ENCODE measurements at regions not wholly inside any gene's neighbourhood (a gene's known extent, or its start where the extent isn't known, plus 50 kb on each side); places are given as distances from the start of the nearest gene placed in this dataset.

GRCh38 chr10:78393094-78393493 is 359.4 kb downstream of the RPS24 start:
- ChIA-PET POLR2A (no interaction called here), CTCF (no interaction called here)
- DNase-seq (ENCODE audit: extremely low spot score): no peak
- TF ChIP-seq TARDBP (IDR thresholded peaks at IDR 0.05) (no peak), FOXM1 (IDR thresholded peaks at IDR 0.05; ENCODE audit: borderline replicate concordance) (no peak), NFRKB (IDR thresholded peaks at IDR 0.05) (no peak), SP1 (IDR thresholded peaks at IDR 0.05) (no peak), SUZ12 (IDR thresholded peaks at IDR 0.05) (no peak), LEF1 (IDR thresholded peaks at IDR 0.05; ENCODE audit: borderline replicate concordance) (no peak), BHLHE40 (IDR thresholded peaks at IDR 0.05; ENCODE audit: borderline replicate concordance) (no peak), CTBP1 (IDR thresholded peaks at IDR 0.05; ENCODE audit: borderline replicate concordance) (no peak)

GRCh38 chr10:78394047-78394446 is 360.4 kb downstream of the RPS24 start:
- TF ChIP-seq FOXA1 (IDR thresholded peaks at IDR 0.05) (no peak), SP1 (IDR thresholded peaks at IDR 0.05) (no peak), HDGF (IDR thresholded peaks at IDR 0.05; ENCODE audit: borderline replicate concordance) (no peak), ARNT (IDR thresholded peaks at IDR 0.05) (no peak), FOXM1 (IDR thresholded peaks at IDR 0.05; ENCODE audit: borderline replicate concordance) (no peak), TARDBP (IDR thresholded peaks at IDR 0.05) (no peak), ELF4 (IDR thresholded peaks at IDR 0.05) (no peak), NFRKB (IDR thresholded peaks at IDR 0.05) (no peak), CTBP1 (IDR thresholded peaks at IDR 0.05; ENCODE audit: borderline replicate concordance) (no peak), BHLHE40 (IDR thresholded peaks at IDR 0.05; ENCODE audit: borderline replicate concordance) (no peak), LEF1 (IDR thresholded peaks at IDR 0.05; ENCODE audit: borderline replicate concordance) (no peak), ZNF384 (IDR thresholded peaks at IDR 0.05) (no peak), SUZ12 (IDR thresholded peaks at IDR 0.05) (no peak), PKNOX1 (IDR thresholded peaks at IDR 0.05) (no peak), FOXK2 (IDR thresholded peaks at IDR 0.05) (no peak), L3MBTL2 (conservative IDR thresholded peaks at IDR 0.05) (no peak)
- CTCF ChIA-PET: no interaction called here
- POLR2A ChIA-PET: no interaction called here
- no peak for DNase-seq (ENCODE audit: extremely low spot score)

GRCh38 chr10:78395162-78395561 is 361.5 kb downstream of the RPS24 start:
- ChIA-PET CTCF (no interaction called here), POLR2A (no interaction called here)
- TF ChIP-seq BHLHE40 (IDR thresholded peaks at IDR 0.05; ENCODE audit: borderline replicate concordance): no peak
- TF ChIP-seq ZNF384 (IDR thresholded peaks at IDR 0.05): no peak
- no peak for TF ChIP-seq FOXM1 (IDR thresholded peaks at IDR 0.05; ENCODE audit: borderline replicate concordance)
- peak; percentile 78 for TF ChIP-seq ELF4 (IDR thresholded peaks at IDR 0.05)
- no peak for TF ChIP-seq SUZ12 (IDR thresholded peaks at IDR 0.05)
- TF ChIP-seq TARDBP (IDR thresholded peaks at IDR 0.05): no peak
- TF ChIP-seq HDGF (IDR thresholded peaks at IDR 0.05; ENCODE audit: borderline replicate concordance): no peak
- no peak for TF ChIP-seq LEF1 (IDR thresholded peaks at IDR 0.05; ENCODE audit: borderline replicate concordance)
- TF ChIP-seq PKNOX1 (IDR thresholded peaks at IDR 0.05): no peak
- no peak for DNase-seq (ENCODE audit: extremely low spot score)

GRCh38 chr10:78396754-78397153 is 363.1 kb downstream of the RPS24 start:
- POLR2A ChIA-PET: interaction anchor here (2.1 kb wide), 1 partner anchor 11 kb away, joined by 10 read pairs; no protein-coding TSS in a partner anchor
- DNase-seq (ENCODE audit: extremely low spot score): no peak
- CTCF ChIA-PET: interaction anchor here (0.5 kb wide), 1 partner anchor 350 kb away, joined by 4 read pairs; no protein-coding TSS in a partner anchor
- TF ChIP-seq FOXA1 (IDR thresholded peaks at IDR 0.05) (no peak), PKNOX1 (IDR thresholded peaks at IDR 0.05) (no peak), HDGF (IDR thresholded peaks at IDR 0.05; ENCODE audit: borderline replicate concordance) (no peak), BHLHE40 (IDR thresholded peaks at IDR 0.05; ENCODE audit: borderline replicate concordance) (no peak), SUZ12 (IDR thresholded peaks at IDR 0.05) (no peak), ARNT (IDR thresholded peaks at IDR 0.05) (no peak), ELF4 (IDR thresholded peaks at IDR 0.05) (no peak), FOXK2 (IDR thresholded peaks at IDR 0.05) (no peak), ZNF384 (IDR thresholded peaks at IDR 0.05) (no peak), L3MBTL2 (conservative IDR thresholded peaks at IDR 0.05) (no peak)

GRCh38 chr10:78397786-78398185 is 364.1 kb downstream of the RPS24 start:
- CTCF ChIA-PET: interaction anchor here (0.8 kb wide), 1 partner anchor 41 kb away, joined by 3 read pairs; no protein-coding TSS in a partner anchor
- POLR2A ChIA-PET: interaction anchor here (2.1 kb wide), 1 partner anchor 10 kb away, joined by 10 read pairs; no protein-coding TSS in a partner anchor

More at GRCh38 chr10:78397786-78398185, 364.1 kb downstream of the RPS24 start:
- TF ChIP-seq ARNT (IDR thresholded peaks at IDR 0.05) (no peak), TARDBP (IDR thresholded peaks at IDR 0.05) (no peak), FOXA1 (IDR thresholded peaks at IDR 0.05) (no peak), SUZ12 (IDR thresholded peaks at IDR 0.05) (no peak), ZNF384 (IDR thresholded peaks at IDR 0.05) (no peak), BHLHE40 (IDR thresholded peaks at IDR 0.05; ENCODE audit: borderline replicate concordance) (no peak), L3MBTL2 (conservative IDR thresholded peaks at IDR 0.05) (no peak), SP1 (IDR thresholded peaks at IDR 0.05) (no peak), FOXK2 (IDR thresholded peaks at IDR 0.05) (no peak), PKNOX1 (IDR thresholded peaks at IDR 0.05) (no peak), HDGF (IDR thresholded peaks at IDR 0.05; ENCODE audit: borderline replicate concordance) (no peak), LEF1 (IDR thresholded peaks at IDR 0.05; ENCODE audit: borderline replicate concordance) (no peak), ELF4 (IDR thresholded peaks at IDR 0.05) (no peak), CTBP1 (IDR thresholded peaks at IDR 0.05; ENCODE audit: borderline replicate concordance) (no peak), NFRKB (IDR thresholded peaks at IDR 0.05) (no peak), FOXM1 (IDR thresholded peaks at IDR 0.05; ENCODE audit: borderline replicate concordance) (no peak)
- DNase-seq (ENCODE audit: extremely low spot score): no peak

All from HEK293T (cell line).